Right atrium auricular region (tissue), 2 donors: ENCODE measurements at regions not wholly inside any gene's neighbourhood (a gene's known extent, or its start where the extent isn't known, plus 50 kb on each side); places are given as distances from the start of the nearest gene placed in this dataset.

Experiments
- DNase-seq: peaks from one replicate; pipeline ENCODE4 v3.0.0-alpha.2; 2019; ENCODE audit warnings: low spot score
- H3K27ac ChIP-seq, 2 donors: fragments of 200-600 bp; sonication (generic); 1 replicate in 1 of 2; 2 replicates in 1 of 2; pipeline ENCODE4 v1.5.1; 2016 to 2019
- H3K27me3 ChIP-seq, 2 donors: fragments of 200-600 bp; sonication (generic); one replicate each; pipeline versions ENCODE4 v1.5.1 to v1.6.0; 2017 to 2019
- H3K36me3 ChIP-seq: fragments of 200-600 bp; sonication (generic); one replicate; pipeline ENCODE4 v1.5.1; 2016
- H3K4me1 ChIP-seq, 2 donors: fragments of 200-600 bp; sonication (generic); one replicate each; pipeline versions ENCODE4 v1.5.1 to v1.6.0; 2017 to 2019
- H3K4me3 ChIP-seq, 2 donors: fragments of 200-600 bp; sonication (generic); 1 replicate in 1 of 2; 2 replicates in 1 of 2; pipeline ENCODE4 v1.5.1; 2017 to 2019; ENCODE audit warnings: mild to moderate bottlenecking in 1 of 2, moderate library complexity in 1 of 2
- H3K9me3 ChIP-seq, 2 donors: fragments of 200-600 bp; sonication (generic); one replicate each; pipeline ENCODE4 v1.5.1; 2019
- TF ChIP-seq, protein P1 (sequence below), 2 donors: fragments of 200-600 bp; sonication (generic); IDR thresholded peaks; one replicate each; pipeline ENCODE4 v1.5.1; 2019; ENCODE audit warnings: antibody characterized with exemption in 2 of 2

DNA sequence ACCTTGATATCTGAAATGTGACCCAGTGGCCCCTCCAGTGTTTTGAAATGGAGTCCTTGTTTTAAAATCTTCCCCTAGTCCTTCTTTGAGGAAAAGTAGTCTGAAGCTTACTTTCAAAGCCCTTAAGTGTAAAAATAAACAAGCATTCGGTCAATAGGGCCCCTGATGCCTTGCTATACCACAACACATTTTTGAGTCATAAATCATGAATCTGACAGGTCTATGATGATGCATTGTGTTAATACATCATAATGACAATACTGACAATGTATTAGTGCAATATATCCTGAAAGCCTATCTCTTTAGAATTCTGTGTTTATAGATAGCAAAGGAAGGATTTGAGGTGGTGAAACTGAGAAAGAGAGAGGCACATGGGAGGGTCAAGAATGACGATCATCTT is 464.2 kb downstream of the MEIS1 start:
- no peak overlapping the region for H3K27ac ChIP-seq

DNA sequence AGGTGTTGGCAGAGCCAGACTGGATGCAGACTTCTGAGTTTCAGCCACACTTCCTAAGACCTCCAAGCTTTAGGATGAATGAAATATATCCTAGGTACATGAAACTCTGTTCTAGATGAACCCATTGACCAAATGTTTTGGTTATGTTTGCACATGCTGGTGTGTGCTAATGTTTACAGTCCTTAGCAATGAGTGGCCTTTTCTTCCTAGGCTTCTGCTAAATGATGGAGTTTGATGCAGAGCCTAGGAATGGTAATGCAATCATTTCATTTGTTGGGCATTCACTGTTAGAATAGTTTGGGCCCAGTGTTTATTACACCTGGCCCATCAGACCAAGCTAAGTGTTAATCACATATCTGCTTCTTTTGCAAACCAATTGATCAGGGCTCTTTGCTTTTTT is 464.7 kb downstream of the MEIS1 start:
- TF ChIP-seq, protein P1, sequence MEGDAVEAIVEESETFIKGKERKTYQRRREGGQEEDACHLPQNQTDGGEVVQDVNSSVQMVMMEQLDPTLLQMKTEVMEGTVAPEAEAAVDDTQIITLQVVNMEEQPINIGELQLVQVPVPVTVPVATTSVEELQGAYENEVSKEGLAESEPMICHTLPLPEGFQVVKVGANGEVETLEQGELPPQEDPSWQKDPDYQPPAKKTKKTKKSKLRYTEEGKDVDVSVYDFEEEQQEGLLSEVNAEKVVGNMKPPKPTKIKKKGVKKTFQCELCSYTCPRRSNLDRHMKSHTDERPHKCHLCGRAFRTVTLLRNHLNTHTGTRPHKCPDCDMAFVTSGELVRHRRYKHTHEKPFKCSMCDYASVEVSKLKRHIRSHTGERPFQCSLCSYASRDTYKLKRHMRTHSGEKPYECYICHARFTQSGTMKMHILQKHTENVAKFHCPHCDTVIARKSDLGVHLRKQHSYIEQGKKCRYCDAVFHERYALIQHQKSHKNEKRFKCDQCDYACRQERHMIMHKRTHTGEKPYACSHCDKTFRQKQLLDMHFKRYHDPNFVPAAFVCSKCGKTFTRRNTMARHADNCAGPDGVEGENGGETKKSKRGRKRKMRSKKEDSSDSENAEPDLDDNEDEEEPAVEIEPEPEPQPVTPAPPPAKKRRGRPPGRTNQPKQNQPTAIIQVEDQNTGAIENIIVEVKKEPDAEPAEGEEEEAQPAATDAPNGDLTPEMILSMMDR (IDR thresholded peaks at IDR 0.05) = no peak
- no peak for DNase-seq
- Histone ChIP-seq H3K4me1 (peaks cover 0 to 7% of the 10 kb centered on the region in 2 donors), H3K27me3 (no peaks in the 10 kb centered on the region), H3K4me3 (no peak overlapping the region), H3K27ac (no peak overlapping the region), H3K36me3 (no peaks in the 10 kb centered on the region), H3K9me3 (no peaks in the 10 kb centered on the region)

More for the DNA sequence above, 464.2 kb downstream of the MEIS1 start:
- DNase-seq = no peak
- TF ChIP-seq, protein P1 (IDR thresholded peaks at IDR 0.05) = no peak
- Histone ChIP-seq H3K4me1 (peaks cover 0 to 7% of the 10 kb centered on the region in 2 donors), H3K27me3 (no peaks in the 10 kb centered on the region), H3K36me3 (no peaks in the 10 kb centered on the region), H3K9me3 (no peaks in the 10 kb centered on the region), H3K4me3 (no peak overlapping the region)

DNA sequence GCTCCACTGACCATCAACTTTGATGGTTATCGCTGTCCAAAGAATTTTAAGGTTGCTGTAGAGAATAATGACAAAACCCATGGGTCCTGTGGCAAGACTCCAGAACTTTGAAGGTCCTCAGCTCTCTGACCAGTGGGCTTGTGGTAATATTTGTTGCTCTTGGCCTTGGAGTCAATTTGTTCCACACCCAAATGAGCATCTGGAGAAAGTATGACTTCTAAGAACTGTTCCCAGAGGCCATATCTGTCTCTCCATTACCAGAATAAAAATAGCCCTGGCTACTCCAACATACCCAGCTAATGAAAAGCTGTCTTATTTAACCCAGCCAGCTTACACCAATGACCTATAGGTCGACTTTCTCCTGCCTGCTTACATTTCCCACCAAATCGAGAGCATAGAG is 466.4 kb downstream of the MEIS1 start:
- Histone ChIP-seq H3K27ac (no peak overlapping the region), H3K4me3 (no peak overlapping the region), H3K27me3 (no peaks in the 10 kb centered on the region), H3K4me1 (peaks cover 0 to 7% of the 10 kb centered on the region in 2 donors), H3K36me3 (no peaks in the 10 kb centered on the region), H3K9me3 (no peaks in the 10 kb centered on the region)
- TF ChIP-seq, protein P1 (IDR thresholded peaks at IDR 0.05) = no peak
- no peak for DNase-seq

DNA sequence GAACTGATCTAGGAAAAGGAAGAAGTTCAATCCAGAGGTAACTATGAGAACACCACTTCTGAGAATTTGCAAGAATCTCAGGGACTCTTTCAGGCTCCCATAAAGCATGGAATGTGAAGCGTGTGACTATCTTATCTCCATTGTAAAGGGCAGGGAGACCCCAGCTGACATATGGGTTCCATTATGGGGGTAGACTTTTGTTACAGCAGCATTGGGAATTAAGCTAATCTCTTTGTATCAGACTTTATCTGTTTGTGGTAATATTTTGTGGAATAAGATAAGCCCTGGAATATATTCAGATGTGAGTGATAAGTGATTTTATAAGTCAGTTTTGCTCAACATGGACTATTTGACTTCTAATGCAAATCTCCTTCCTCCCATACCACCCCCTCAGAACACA is 468.3 kb downstream of the MEIS1 start:
- no peaks in the 10 kb centered on the region for H3K36me3 ChIP-seq
- DNase-seq = no peak
- no peaks in the 10 kb centered on the region for H3K27me3 ChIP-seq
- TF ChIP-seq, protein P1 (IDR thresholded peaks at IDR 0.05) = no peak
- H3K9me3 ChIP-seq = no peaks in the 10 kb centered on the region
- no peaks in the 10 kb centered on the region for H3K4me1 ChIP-seq
- H3K27ac ChIP-seq = no peak overlapping the region
- no peak overlapping the region for H3K4me3 ChIP-seq

DNA sequence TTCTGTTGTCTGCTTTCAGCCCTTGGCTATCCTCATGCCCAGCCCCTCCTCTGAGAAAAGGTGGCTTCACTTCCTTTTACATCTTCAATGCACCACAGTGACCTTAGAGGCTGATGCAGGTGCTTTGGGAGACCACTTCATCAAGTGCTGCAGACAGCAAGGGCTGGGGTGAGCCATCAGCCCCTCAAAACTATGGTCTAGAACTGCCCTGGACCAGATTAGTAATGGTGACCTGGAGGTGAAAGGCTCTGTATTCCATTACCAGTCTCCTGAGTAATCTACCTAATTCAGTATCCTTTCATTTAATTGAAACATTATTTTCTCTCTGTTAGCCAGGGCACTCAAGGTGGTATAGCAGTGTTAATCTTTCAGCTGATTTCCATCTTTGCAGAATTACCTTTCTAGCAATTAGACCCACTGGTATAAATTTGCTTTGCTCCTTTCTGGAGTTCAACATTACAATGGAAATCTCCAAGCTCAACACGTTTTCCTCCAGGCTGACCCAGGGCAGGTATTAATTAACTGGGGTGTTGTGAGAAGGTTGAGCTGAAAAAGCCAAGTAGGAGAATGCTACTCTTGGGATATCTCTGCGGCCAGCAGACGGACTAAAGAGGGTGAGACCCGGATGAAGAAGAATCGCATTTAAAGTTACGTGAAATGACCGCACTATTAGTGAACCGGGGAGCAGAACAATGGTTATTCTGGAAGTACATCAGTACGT is 469.0 kb downstream of the MEIS1 start:
- no peaks in the 10 kb centered on the region for H3K27me3 ChIP-seq
- TF ChIP-seq, protein P1 (IDR thresholded peaks at IDR 0.05) = no peak
- H3K27ac ChIP-seq = no peak overlapping the region
- no peaks in the 10 kb centered on the region for H3K36me3 ChIP-seq
- no peak for DNase-seq
- no peaks in the 10 kb centered on the region for H3K4me1 ChIP-seq
- H3K9me3 ChIP-seq = no peaks in the 10 kb centered on the region
- H3K4me3 ChIP-seq = no peak overlapping the region

DNA sequence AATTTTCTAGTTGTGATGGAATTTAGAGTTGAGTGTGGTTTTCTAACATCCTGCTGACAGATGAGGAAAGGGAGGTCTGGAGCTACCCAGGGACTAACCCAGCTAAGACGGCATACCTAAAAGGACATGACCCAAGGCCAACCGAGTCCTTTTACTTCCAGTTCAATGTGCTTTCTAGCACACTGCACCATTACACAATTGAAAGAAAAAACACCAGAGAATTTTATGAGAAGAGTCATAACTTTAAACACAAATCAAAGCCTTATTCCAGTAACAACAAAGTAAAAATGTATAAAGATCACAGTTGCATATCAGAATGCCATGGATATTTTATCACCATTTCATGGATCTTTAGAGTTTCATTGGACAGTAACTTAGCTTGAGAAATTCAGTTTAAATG is 480.3 kb downstream of the MEIS1 start:
- Histone ChIP-seq H3K4me1 (no peaks in the 10 kb centered on the region), H3K4me3 (no peak overlapping the region), H3K36me3 (no peaks in the 10 kb centered on the region), H3K9me3 (no peaks in the 10 kb centered on the region), H3K27ac (no peak overlapping the region), H3K27me3 (no peaks in the 10 kb centered on the region)
- TF ChIP-seq, protein P1 (IDR thresholded peaks at IDR 0.05) = no peak
- no peak for DNase-seq
